GM18858 (cell line): ENCODE measurements at regions not wholly inside any gene's neighbourhood (a gene's known extent, or its start where the extent isn't known, plus 50 kb on each side); places are given as distances from the start of the nearest gene placed in this dataset.

ENCODE experiments used
- ATAC-seq: cut with Tn5 transposase; IDR thresholded peaks from one replicate; pipeline ENCODE4 v1.9.1; 2021; ENCODE audit not compliant: unreplicated experiment

DNA sequence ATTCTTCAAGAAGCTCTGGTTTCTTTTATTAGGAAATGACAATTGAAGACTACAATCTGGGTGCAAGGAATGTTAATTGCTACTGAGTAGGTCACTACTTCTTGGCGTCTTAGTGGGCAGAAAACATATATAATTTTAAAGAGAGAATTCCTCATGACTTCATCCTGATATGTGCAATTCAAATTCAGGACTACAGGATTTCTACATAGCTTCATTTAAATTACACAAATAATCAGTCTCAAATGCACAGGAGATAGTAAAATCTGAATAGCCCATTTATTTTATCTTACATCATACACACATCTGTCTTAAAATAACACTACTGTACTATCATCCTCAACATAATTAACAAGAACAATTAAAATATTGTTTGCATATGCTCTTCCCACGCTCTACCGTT, 52.5 kb upstream of the GPR149 start:
- ATAC-seq, result no peak

DNA sequence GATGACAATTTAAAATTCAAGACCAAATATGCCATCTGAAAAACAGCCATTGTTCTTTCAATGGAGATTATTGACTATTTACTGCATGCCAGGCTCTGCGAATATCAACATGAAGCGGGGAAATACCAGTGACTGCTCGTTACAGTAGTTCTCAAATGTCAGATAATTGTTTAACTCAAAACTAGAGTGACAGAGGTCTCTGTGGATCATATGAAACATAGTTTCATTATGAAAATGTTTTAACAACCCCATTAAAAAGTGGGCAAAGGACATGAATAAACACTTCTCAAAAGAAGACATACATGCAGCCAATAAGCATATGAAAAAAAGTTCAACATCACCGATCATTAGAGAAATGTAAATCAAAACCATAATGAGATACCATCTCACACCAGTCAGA, 50.0 kb upstream of the GPR149 start:
- ATAC-seq, result no peak
